HEK293 (cell line): ENCODE measurements at regions not wholly inside any gene's neighbourhood (a gene's known extent, or its start where the extent isn't known, plus 50 kb on each side); places are given as distances from the start of the nearest gene placed in this dataset.

Source experiments
- ATF2 ChIP-seq: fragments of 450-650 bp; formaldehyde crosslinking; IDR thresholded peaks from 2 replicates; pipeline ENCODE4 v1.5.1; 2016; ENCODE audit warnings: missing biosample characterization, missing genetic modification characterization, low read depth
- CTCF ChIP-seq: fragments of 450-650 bp; formaldehyde crosslinking; IDR thresholded peaks from 2 replicates; pipeline ENCODE4 v1.5.1; 2016; ENCODE audit warnings: missing biosample characterization, missing genetic modification characterization
- YY1 ChIP-seq: fragments of 450-650 bp; formaldehyde crosslinking; IDR thresholded peaks from 2 replicates; pipeline ENCODE4 v1.5.1; 2018; ENCODE audit warnings: missing biosample characterization, missing genetic modification characterization
- ZFP37 ChIP-seq: fragments of 450-650 bp; formaldehyde crosslinking; IDR thresholded peaks from 2 replicates; pipeline ENCODE4 v1.5.1; 2016; ENCODE audit warnings: missing biosample characterization, missing genetic modification characterization
- ZNF580 ChIP-seq: fragments of 450-650 bp; formaldehyde crosslinking; IDR thresholded peaks from 2 replicates; pipeline ENCODE4 v1.5.1; 2016; ENCODE audit warnings: missing biosample characterization, missing genetic modification characterization
- ZNF623 ChIP-seq: fragments of 450-650 bp; formaldehyde crosslinking; IDR thresholded peaks from 2 replicates; pipeline ENCODE4 v1.5.1; 2016; ENCODE audit warnings: missing biosample characterization, missing genetic modification characterization
- ZNF658 ChIP-seq: fragments of 450-650 bp; formaldehyde crosslinking; IDR thresholded peaks from 2 replicates; pipeline ENCODE4; 2016; ENCODE audit warnings: missing biosample characterization, missing genetic modification characterization
- ZNF768 ChIP-seq: fragments of 450-650 bp; formaldehyde crosslinking; IDR thresholded peaks from 2 replicates; pipeline ENCODE4 v1.5.1; 2018; ENCODE audit warnings: missing biosample characterization, mild to moderate bottlenecking, missing genetic modification characterization
- ZSCAN18 ChIP-seq: fragments of 450-650 bp; formaldehyde crosslinking; IDR thresholded peaks from 2 replicates; pipeline ENCODE4 v1.5.1; 2016; ENCODE audit warnings: missing biosample characterization, missing genetic modification characterization

- no peak for TF ChIP-seq CTCF (tag by site-specific recombination)
- TF ChIP-seq ATF2 (tag by site-specific recombination), result no peak
- no peak for TF ChIP-seq ZNF658 (tag by site-specific recombination)
- TF ChIP-seq YY1, result no peak
- TF ChIP-seq ZNF580 (tag by site-specific recombination), result no peak
- no peak for TF ChIP-seq ZNF768 (tag by site-specific recombination)
- no peak for TF ChIP-seq ZFP37 (tag by site-specific recombination)
- no peak for TF ChIP-seq ZSCAN18
- no peak for TF ChIP-seq ZNF623 (tag by site-specific recombination)
Measured at GRCh38 chr6:102458990-102459389, 1065.5 kb downstream of the GRIK2 start.
